ENCODE measurements at regions not wholly inside any gene's neighbourhood (a gene's known extent, or its start where the extent isn't known, plus 50 kb on each side); places are given as distances from the start of the nearest gene placed in this dataset.

DNA sequence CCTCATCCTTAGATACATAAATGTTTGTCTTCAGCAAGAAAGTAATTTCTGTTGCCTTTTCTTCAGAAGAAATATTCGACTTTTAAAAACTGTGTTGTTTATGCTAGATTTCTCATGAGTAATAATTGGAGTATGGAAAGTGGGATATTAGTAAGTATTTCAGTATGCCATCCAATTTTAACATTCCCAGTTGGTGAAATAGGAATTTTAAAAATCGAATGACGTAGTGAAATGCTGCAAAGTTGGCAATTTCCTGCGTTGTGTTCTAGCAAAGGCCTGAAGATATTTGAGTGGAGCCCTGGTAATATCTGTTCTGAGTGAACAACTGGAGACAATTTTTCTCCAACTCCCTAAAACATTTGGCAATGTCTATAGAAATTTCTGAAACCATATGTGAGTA, 190.1 kb downstream of the ZNF330 start:
- H3K27me3 ChIP-seq (replicated peaks in 1 of 4; ENCODE audit: control insufficient read depth in 3 of 4, extremely low read depth in 1 of 4, insufficient read depth in 3 of 4, low read length in 3 of 4): no peaks in the 10 kb centered on the region
- H3K4me1 ChIP-seq (replicated peaks in 1 of 4; ENCODE audit: control insufficient read depth in 3 of 4, insufficient read depth in 4 of 4, low read length in 3 of 4): no peaks in the 10 kb centered on the region
- DNase-seq (ENCODE audit: low read depth in 1 of 2, low spot score in 2 of 2): no peak
- no peaks in the 10 kb centered on the region; the same call in 1 of the 2 replicates for H3K23me2 ChIP-seq (ENCODE audit: low read depth, low read length)
- no peak overlapping the region for H2AK5ac ChIP-seq (ENCODE audit: low read depth, low read length)
- no peak overlapping the region for H3K9ac ChIP-seq (replicated peaks in 1 of 4; ENCODE audit: extremely low read depth in 1 of 4, low read depth in 3 of 4, low read length in 3 of 4)
- H3K18ac ChIP-seq (ENCODE audit: extremely low read depth, low read length): no peak overlapping the region
- no peak overlapping the region for H2BK12ac ChIP-seq (ENCODE audit: low read depth, low read length)
- no peak overlapping the region for H3K23ac ChIP-seq (ENCODE audit: insufficient read length)
- H3K4me2 ChIP-seq (ENCODE audit: insufficient read depth in 1 of 2, low read depth in 2 of 2, low read length in 2 of 2): no peak overlapping the region
- no peak overlapping the region for H3K27ac ChIP-seq (ENCODE audit: low read depth, low read length)
- H4K5ac ChIP-seq (ENCODE audit: insufficient read length, low read depth, low read length): no peak overlapping the region
- H3K36me3 ChIP-seq (ENCODE audit: control insufficient read depth in 2 of 4, insufficient read depth in 4 of 4, low read length in 3 of 4): no peaks in the 10 kb centered on the region
- no peak overlapping the region for H3K4me3 ChIP-seq (ENCODE audit: extremely low read depth in 1 of 4, insufficient read depth in 2 of 4, low read depth in 3 of 4, low read length in 4 of 4)
- WGBS, 2 experiments (ENCODE audit: extremely low coverage in 1 of 2, insufficient coverage in 1 of 2, insufficient read length in 1 of 2, insufficient replicate concordance in 2 of 2, low coverage in 1 of 2, low lambda C conversion rate in 2 of 2, missing lambda C conversion rate in 1 of 2): 85% methylated on average over 4 of the region's 4 CpGs; no CpG with 5 or more reads in 1 of the 2 experiments
- no peak overlapping the region for H3K56ac ChIP-seq (replicated peaks; ENCODE audit: insufficient read length, low read depth, low read length)
- H3K79me2 ChIP-seq (ENCODE audit: control insufficient read depth in 1 of 2, insufficient read depth in 2 of 2, low read length in 2 of 2): no peaks in the 10 kb centered on the region
- no peak overlapping the region for H4K8ac ChIP-seq (ENCODE audit: extremely low read depth, insufficient read depth, low read length)
- H2BK20ac ChIP-seq (ENCODE audit: low read length): no peak overlapping the region
- no peaks in the 10 kb centered on the region for H4K20me1 ChIP-seq (replicated peaks in 1 of 2; ENCODE audit: control insufficient read depth in 1 of 2, insufficient read depth in 2 of 2, low read length in 2 of 2)
- no peak overlapping the region for H3K14ac ChIP-seq (ENCODE audit: insufficient read length)
- H3K4ac ChIP-seq (replicated peaks; ENCODE audit: insufficient read length, low read depth, low read length): no peak overlapping the region
- no peak overlapping the region for H2BK15ac ChIP-seq (ENCODE audit: low read length)
- no peak overlapping the region for H4K91ac ChIP-seq (replicated peaks; ENCODE audit: insufficient read length, low read length)
- no peak overlapping the region for H2BK5ac ChIP-seq (ENCODE audit: low read depth, low read length)
- ChIA-PET CTCF (ENCODE audit: partially characterized antibody) (no interaction called here), POLR2A (ENCODE audit: partially characterized antibody) (no interaction called here)
- H2AFZ ChIP-seq (ENCODE audit: low read length): no peak overlapping the region
- FAIRE-seq: no peak
- no peak overlapping the region for H2BK120ac ChIP-seq (replicated peaks; ENCODE audit: low read depth, low read length)
- H3K79me1 ChIP-seq (ENCODE audit: low read depth, low read length): no peaks in the 10 kb centered on the region
- no peaks in the 10 kb centered on the region for H3K9me3 ChIP-seq (ENCODE audit: insufficient read depth in 2 of 2, low read depth in 1 of 2, low read length in 1 of 2)
- TF ChIP-seq JUND (IDR thresholded peaks at IDR 0.05; ENCODE audit: low read length) (no peak), CBX5 (IDR thresholded peaks at IDR 0.05; ENCODE audit: low read depth, low read length) (no peak), TCF12 (IDR thresholded peaks at IDR 0.05; ENCODE audit: low read depth, low read length) (no peak), TAF7 (optimal IDR thresholded peaks at IDR 0.05; ENCODE audit: borderline replicate concordance, low read depth, low read length) (no peak), TBP (IDR thresholded peaks at IDR 0.05; ENCODE audit: low read depth, low read length) (no peak), TAF1 (IDR thresholded peaks at IDR 0.05; ENCODE audit: low read depth, low read length) (no peak), RBBP5 (IDR thresholded peaks at IDR 0.05; ENCODE audit: borderline replicate concordance, low read depth, low read length) (no peak), TEAD4 (IDR thresholded peaks at IDR 0.05; ENCODE audit: low read depth, low read length) (no peak), RNF2 (IDR thresholded peaks at IDR 0.05; ENCODE audit: borderline replicate concordance, low read depth, low read length, missing control alignments, poor library complexity, severe bottlenecking) (no peak), KDM4A (IDR thresholded peaks at IDR 0.05; ENCODE audit: low read depth, low read length, severe bottlenecking) (no peak)
- TF ChIP-seq, protein P1, sequence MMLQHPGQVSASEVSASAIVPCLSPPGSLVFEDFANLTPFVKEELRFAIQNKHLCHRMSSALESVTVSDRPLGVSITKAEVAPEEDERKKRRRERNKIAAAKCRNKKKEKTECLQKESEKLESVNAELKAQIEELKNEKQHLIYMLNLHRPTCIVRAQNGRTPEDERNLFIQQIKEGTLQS (IDR thresholded peaks at IDR 0.05; ENCODE audit: insufficient read depth, low read depth, low read length): no peak
- TF ChIP-seq, protein P2, sequence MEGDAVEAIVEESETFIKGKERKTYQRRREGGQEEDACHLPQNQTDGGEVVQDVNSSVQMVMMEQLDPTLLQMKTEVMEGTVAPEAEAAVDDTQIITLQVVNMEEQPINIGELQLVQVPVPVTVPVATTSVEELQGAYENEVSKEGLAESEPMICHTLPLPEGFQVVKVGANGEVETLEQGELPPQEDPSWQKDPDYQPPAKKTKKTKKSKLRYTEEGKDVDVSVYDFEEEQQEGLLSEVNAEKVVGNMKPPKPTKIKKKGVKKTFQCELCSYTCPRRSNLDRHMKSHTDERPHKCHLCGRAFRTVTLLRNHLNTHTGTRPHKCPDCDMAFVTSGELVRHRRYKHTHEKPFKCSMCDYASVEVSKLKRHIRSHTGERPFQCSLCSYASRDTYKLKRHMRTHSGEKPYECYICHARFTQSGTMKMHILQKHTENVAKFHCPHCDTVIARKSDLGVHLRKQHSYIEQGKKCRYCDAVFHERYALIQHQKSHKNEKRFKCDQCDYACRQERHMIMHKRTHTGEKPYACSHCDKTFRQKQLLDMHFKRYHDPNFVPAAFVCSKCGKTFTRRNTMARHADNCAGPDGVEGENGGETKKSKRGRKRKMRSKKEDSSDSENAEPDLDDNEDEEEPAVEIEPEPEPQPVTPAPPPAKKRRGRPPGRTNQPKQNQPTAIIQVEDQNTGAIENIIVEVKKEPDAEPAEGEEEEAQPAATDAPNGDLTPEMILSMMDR (IDR thresholded peaks at IDR 0.05; ENCODE audit: control extremely low read depth in 1 of 3, insufficient read depth in 1 of 3, low read depth in 1 of 3, low read length in 3 of 3): no peak

All from H1 (cell line).